HG03066 (cell line): ENCODE measurements at regions not wholly inside any gene's neighbourhood (a gene's known extent, or its start where the extent isn't known, plus 50 kb on each side); places are given as distances from the start of the nearest gene placed in this dataset.

Experiments
- ATAC-seq: cut with Tn5 transposase; IDR thresholded peaks from one replicate; pipeline ENCODE4 v1.9.1; 2021; ENCODE audit warnings: low read depth; ENCODE audit not compliant: unreplicated experiment

GRCh38 chr4:14215116-14215770 is 587.7 kb upstream of the BOD1L1 start:
- no peak for ATAC-seq

GRCh38 chr4:14217401-14217800 is 589.9 kb upstream of the BOD1L1 start:
- ATAC-seq = no peak

GRCh38 chr4:14218641-14219040 is 591.1 kb upstream of the BOD1L1 start:
- ATAC-seq = no peak

GRCh38 chr4:14221176-14221575 is 593.7 kb upstream of the BOD1L1 start:
- no peak for ATAC-seq

- ATAC-seq = no peak
Measured at GRCh38 chr4:14222377-14223029, 595.0 kb upstream of the BOD1L1 start.

- no peak for ATAC-seq
Measured at GRCh38 chr4:14223461-14223860, 595.9 kb upstream of the BOD1L1 start.

GRCh38 chr4:14225688-14226207 is 598.2 kb upstream of the BOD1L1 start:
- no peak for ATAC-seq

GRCh38 chr4:14233126-14233525 is 605.6 kb upstream of the BOD1L1 start:
- no peak for ATAC-seq

- no peak for ATAC-seq
Measured at GRCh38 chr4:14234307-14234706, 606.8 kb upstream of the BOD1L1 start.

- ATAC-seq = no peak
Measured at GRCh38 chr4:14236359-14236758, 608.8 kb upstream of the BOD1L1 start.

- ATAC-seq = no peak
Measured at GRCh38 chr4:14237911-14238310, 610.4 kb upstream of the BOD1L1 start.

GRCh38 chr4:14241574-14241973 is 614.0 kb upstream of the BOD1L1 start:
- no peak for ATAC-seq

GRCh38 chr4:14247767-14248166 is 620.2 kb upstream of the BOD1L1 start:
- no peak for ATAC-seq

GRCh38 chr4:14249226-14249625 is 621.7 kb upstream of the BOD1L1 start:
- no peak for ATAC-seq

- no peak for ATAC-seq
Measured at GRCh38 chr4:14254252-14254651, 626.7 kb upstream of the BOD1L1 start.

GRCh38 chr4:14254926-14255325 is 627.4 kb upstream of the BOD1L1 start:
- ATAC-seq = no peak

GRCh38 chr4:14257903-14258302 is 630.4 kb upstream of the BOD1L1 start:
- ATAC-seq = no peak

GRCh38 chr4:14259936-14260335 is 632.4 kb upstream of the BOD1L1 start:
- ATAC-seq = no peak

- ATAC-seq = no peak
Measured at GRCh38 chr4:14260591-14260990, 633.1 kb upstream of the BOD1L1 start.

GRCh38 chr4:14262221-14262620 is 634.7 kb upstream of the BOD1L1 start:
- ATAC-seq = no peak

- ATAC-seq = no peak
Measured at GRCh38 chr4:14264437-14264836, 636.9 kb upstream of the BOD1L1 start.

GRCh38 chr4:14265651-14266050 is 638.1 kb upstream of the BOD1L1 start:
- ATAC-seq = no peak
